HepG2 (cell line): ENCODE measurements at regions not wholly inside any gene's neighbourhood (a gene's known extent, or its start where the extent isn't known, plus 50 kb on each side); places are given as distances from the start of the nearest gene placed in this dataset.
A peak's percentile ranks its signal among the peaks of the same experiment; 100 is the strongest.

Source experiments
- ATAC-seq: fragments of 200-7000 bp; cut with Tn5 transposase; 3 replicates; pipeline ENCODE4 v1.9.1; 2020; ENCODE audit warnings: mild to moderate bottlenecking, moderate library complexity
- BruUV-seq: library from RNA; stranded (reverse); fragments of 400-500 nt; replicated peaks from 2 replicates; lab custom pipeline; 2021; lab: Mats Ljungman, UMichigan
- CTCF ChIA-PET: fragments of 300-600 bp; formaldehyde crosslinking; extraction: SDS; loops from one replicate; lab custom pipeline; 2021; ENCODE audit warnings: low total read pairs, inconsistent platforms, low intra/inter-chr PET ratio; lab: Yijun Ruan, JAX
- POLR2A ChIA-PET: fragments of 350-600 bp; sonication (Branson Sonifier 250); formaldehyde crosslinking; loops from one replicate; lab custom pipeline; 2020; ENCODE audit warnings: antibody characterized with exemption, inconsistent platforms; lab: Yijun Ruan, JAX
- DNase-seq: peaks from one replicate; pipeline ENCODE4 v3.0.0-alpha.2; 2015; ENCODE audit warnings: low spot score
- FAIRE-seq: peaks from 3 replicates; lab custom pipeline; 2011; peaks lifted over from hg19 to GRCh38; lab: Jason Lieb, UNC
- H2AFZ ChIP-seq: one replicate; pipeline ENCODE4 v1.6.1; 2011; ENCODE audit warnings: low read length, inconsistent platforms
- H3K27ac ChIP-seq: fragments of 300-600 bp; 3 replicates; pipeline ENCODE4 v1.8.0; 2011; ENCODE audit warnings: mixed run types, mild to moderate bottlenecking, mixed read lengths, low read length, inconsistent platforms; ENCODE audit not compliant: insufficient read depth; ENCODE audit errors: extremely low read length
- H3K27me3 ChIP-seq, 2 experiments: fragments of 200-600 bp in 1 of 2; 2 replicates in 1 of 2; 3 replicates in 1 of 2; pipeline versions ENCODE4 v1.6.0 to v1.8.0; 2011; ENCODE audit warnings: low read length in 2 of 2, mild to moderate bottlenecking in 2 of 2, moderate library complexity in 2 of 2, inconsistent platforms in 1 of 2; ENCODE audit not compliant: insufficient read depth in 2 of 2, control insufficient read depth in 1 of 2
- H3K36me3 ChIP-seq, 2 experiments: fragments of 200-600 bp in 1 of 2; replicated peaks in 1 of 2; 2 replicates in 1 of 2; 3 replicates in 1 of 2; pipeline versions ENCODE4 v1.5.1 to v1.8.0; 2011; ENCODE audit warnings: low read length in 2 of 2, inconsistent platforms in 1 of 2; ENCODE audit not compliant: insufficient read depth in 2 of 2, control insufficient read depth in 1 of 2
- H3K4me1 ChIP-seq: 2 replicates; pipeline ENCODE4 v1.5.1; 2012; ENCODE audit warnings: low read length, inconsistent platforms; ENCODE audit not compliant: insufficient read depth
- H3K4me2 ChIP-seq: 2 replicates; pipeline ENCODE4 v1.6.0; 2011; ENCODE audit warnings: low read depth, low read length, inconsistent platforms
- H3K4me3 ChIP-seq, 3 experiments: fragments of 200-600 bp in 1 of 3; sonication (generic), shearing (Covaris generic) in 1 of 3; replicated peaks in 1 of 3; 2 replicates each; pipeline ENCODE4 v1.5.1; 2011 to 2016; ENCODE audit warnings: low read length in 3 of 3, inconsistent platforms in 2 of 3, low read depth in 2 of 3, mild to moderate bottlenecking in 2 of 3, control low read depth in 1 of 3, mixed read lengths in 1 of 3; ENCODE audit not compliant: insufficient read depth in 1 of 3
- H3K79me2 ChIP-seq: one replicate; pipeline ENCODE4 v1.6.1; 2011; ENCODE audit warnings: low read length, inconsistent platforms; ENCODE audit not compliant: insufficient read depth
- H3K9ac ChIP-seq: 2 replicates; pipeline ENCODE4 v1.6.0; 2011; ENCODE audit warnings: mild to moderate bottlenecking, low read depth, low read length, inconsistent platforms; ENCODE audit not compliant: insufficient read depth
- H3K9me3 ChIP-seq: 2 replicates; pipeline ENCODE4 v1.5.1; 2012; ENCODE audit warnings: mild to moderate bottlenecking, low read length
- H4K20me1 ChIP-seq: 2 replicates; pipeline ENCODE4 v1.6.0; 2011; ENCODE audit warnings: inconsistent platforms, mild to moderate bottlenecking, low read length, moderate library complexity; ENCODE audit not compliant: insufficient read depth
- E2F1 ChIP-seq: sonication (generic); formaldehyde crosslinking; IDR thresholded peaks from 2 replicates; pipeline ENCODE4 v1.5.0; 2020; ENCODE audit warnings: missing genetic modification reagents
- LCORL ChIP-seq, 2 experiments: fragments of 450-650 bp in 1 of 2; sonication (generic) in 1 of 2; formaldehyde crosslinking in 1 of 2; IDR thresholded peaks; 2 replicates each; pipeline versions ENCODE4 v1.5.0 to v1.6.1; 2017 to 2020; ENCODE audit warnings: antibody characterized with exemption in 1 of 2, missing genetic modification reagents in 1 of 2
- NFKB2 ChIP-seq: sonication (generic); formaldehyde crosslinking; IDR thresholded peaks from 2 replicates; pipeline ENCODE4 v1.4.0; 2020; ENCODE audit warnings: missing genetic modification reagents, borderline replicate concordance
- RXRA ChIP-seq: sonication (generic); formaldehyde crosslinking; IDR thresholded peaks from 2 replicates; pipeline ENCODE4 v1.5.1; 2020; ENCODE audit warnings: missing genetic modification reagents
- SMARCC2 ChIP-seq: fragments of 450-650 bp; IDR thresholded peaks from 2 replicates; pipeline ENCODE4 v1.6.1; 2017; ENCODE audit warnings: antibody characterized with exemption, mild to moderate bottlenecking
- WGBS: methylation state at CpG from one replicate; pipeline ENCODE4 v1.1.6; 2017; ENCODE audit warnings: low lambda C conversion rate; 5-methylcytosine and 5-hydroxymethylcytosine counted together
- in situ Hi-C: cut with HindIII; loops from 2 replicates; pipeline ENCODE4 v1.10.0; 2017; ENCODE audit warnings: low pct_unique_long_range_greater_than_20kb; ENCODE audit not compliant: extremely low pct_ligation_motif_present
- intact Hi-C: fragments of 100-400 bp; cut with micrococcal nuclease; formaldehyde crosslinking; loops from one replicate; pipeline ENCODE4 v1.10.0; 2022; ENCODE audit not compliant: unreplicated experiment
- TF ChIP-seq, protein P1 (sequence below): fragments of 450-650 bp; IDR thresholded peaks from 2 replicates; pipeline ENCODE4 v1.6.1; 2016
- TF ChIP-seq, protein P2 (sequence below): conservative IDR thresholded peaks from 2 replicates; pipeline ENCODE4 v1.6.1; 2018; ENCODE audit warnings: missing genetic modification reagents
- TF ChIP-seq, protein P3 (sequence below): sonication (generic); formaldehyde crosslinking; IDR thresholded peaks from 2 replicates; pipeline ENCODE4 v1.4.0; 2020; ENCODE audit warnings: missing genetic modification reagents, borderline replicate concordance

DNA sequence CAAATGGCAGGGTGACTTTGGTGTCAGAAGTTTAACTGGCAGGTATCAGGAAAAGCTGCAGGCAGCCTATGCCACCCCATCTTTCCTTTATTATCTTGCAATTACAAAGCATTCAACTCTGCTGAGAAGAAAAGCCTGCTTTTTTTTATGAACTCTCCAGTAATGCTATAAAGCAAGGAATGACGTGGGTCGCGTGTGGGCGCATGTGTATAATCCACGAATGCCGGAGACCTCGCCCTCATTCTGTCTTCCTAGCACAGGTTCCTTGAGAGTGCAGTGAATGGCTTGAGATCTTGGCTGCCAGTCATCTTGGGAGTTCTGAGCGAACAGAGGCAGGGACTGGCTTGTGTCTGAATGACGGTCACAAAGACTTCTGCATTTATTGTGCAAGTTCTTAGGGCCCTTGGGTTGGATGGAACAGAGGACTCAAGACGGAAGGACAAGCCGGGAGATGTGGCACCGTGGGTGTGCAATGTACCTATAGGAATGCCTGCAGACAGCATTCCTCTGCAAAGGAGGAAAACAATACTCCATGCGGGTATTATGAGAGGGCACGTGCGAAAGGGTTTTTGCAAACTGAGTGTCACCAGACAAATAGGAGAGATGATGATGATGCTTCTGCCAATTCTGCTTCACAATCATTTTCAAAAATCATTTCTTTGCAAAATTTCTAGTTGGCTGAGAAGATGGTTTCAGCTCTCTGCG is 96.1 kb upstream of the ELAC2 start:
- in situ Hi-C loops: no loop called here
- BruUV-seq: no TSS peak
- no peak overlapping the region for H2AFZ ChIP-seq
- TF ChIP-seq LCORL (IDR thresholded peaks at IDR 0.05) (no peak), LCORL (CRISPR knock-in tag; IDR thresholded peaks at IDR 0.05) (no peak)
- TF ChIP-seq, protein P1, sequence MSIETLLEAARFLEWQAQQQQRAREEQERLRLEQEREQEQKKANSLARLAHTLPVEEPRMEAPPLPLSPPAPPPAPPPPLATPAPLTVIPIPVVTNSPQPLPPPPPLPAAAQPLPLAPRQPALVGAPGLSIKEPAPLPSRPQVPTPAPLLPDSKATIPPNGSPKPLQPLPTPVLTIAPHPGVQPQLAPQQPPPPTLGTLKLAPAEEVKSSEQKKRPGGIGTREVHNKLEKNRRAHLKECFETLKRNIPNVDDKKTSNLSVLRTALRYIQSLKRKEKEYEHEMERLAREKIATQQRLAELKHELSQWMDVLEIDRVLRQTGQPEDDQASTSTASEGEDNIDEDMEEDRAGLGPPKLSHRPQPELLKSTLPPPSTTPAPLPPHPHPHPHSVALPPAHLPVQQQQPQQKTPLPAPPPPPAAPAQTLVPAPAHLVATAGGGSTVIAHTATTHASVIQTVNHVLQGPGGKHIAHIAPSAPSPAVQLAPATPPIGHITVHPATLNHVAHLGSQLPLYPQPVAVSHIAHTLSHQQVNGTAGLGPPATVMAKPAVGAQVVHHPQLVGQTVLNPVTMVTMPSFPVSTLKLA: peak; percentile 63
- H4K20me1 ChIP-seq: no peaks in the 10 kb centered on the region
- POLR2A ChIA-PET: no interaction called here
- WGBS: 40% methylated on average over 16 of the region's 16 CpGs
- no peaks in the 10 kb centered on the region for H3K9me3 ChIP-seq
- no peaks in the 10 kb centered on the region for H3K79me2 ChIP-seq
- no peak overlapping the region for H3K9ac ChIP-seq
- ATAC-seq (no peak), DNase-seq (no peak), FAIRE-seq (no peak)
- CTCF ChIA-PET: no interaction called here
- H3K4me1 ChIP-seq: peaks cover 7% of the 10 kb centered on the region; the same call in 1 of the 2 replicates
- no peak overlapping the region for H3K4me3 ChIP-seq
- H3K27ac ChIP-seq: no peak overlapping the region
- intact Hi-C loops: no loop called here
- H3K27me3 ChIP-seq: peaks cover 0 to 17% of the 10 kb centered on the region in 2 experiments; a peak in 3 of 5 replicates
- H3K36me3 ChIP-seq: no peaks in the 10 kb centered on the region
- H3K4me2 ChIP-seq: no peak overlapping the region

GRCh38 chr17:13107676-13108235 is 89.9 kb upstream of the ELAC2 start:
- intact Hi-C loops: no loop called here
- no peaks in the 10 kb centered on the region for H4K20me1 ChIP-seq
- H3K79me2 ChIP-seq: no peaks in the 10 kb centered on the region
- no TSS peak for BruUV-seq
- in situ Hi-C loops: no loop called here
- H2AFZ ChIP-seq: no peak overlapping the region
- peaks cover 35% of the 10 kb centered on the region for H3K4me1 ChIP-seq
- no peak for ATAC-seq
- 63% methylated on average over 12 of the region's 12 CpGs for WGBS
- H3K27me3 ChIP-seq: peaks cover 0 to 6% of the 10 kb centered on the region in 2 experiments; a peak in 1 of 5 replicates
- H3K9me3 ChIP-seq: no peaks in the 10 kb centered on the region; the same call in 1 of the 2 replicates
- ChIA-PET POLR2A (interaction anchor here (1.5 kb wide), 1 partner anchor 90 kb away, joined by 9 read pairs; the partner anchor contains the start of gene ELAC2), CTCF (no interaction called here)
- no peak for DNase-seq
- H3K9ac ChIP-seq: no peak overlapping the region
- FAIRE-seq: no peak
- no peak overlapping the region for H3K27ac ChIP-seq
- H3K36me3 ChIP-seq: no peaks in the 10 kb centered on the region
- no peak overlapping the region for H3K4me3 ChIP-seq
- no peak overlapping the region for H3K4me2 ChIP-seq
- TF ChIP-seq, protein P2, sequence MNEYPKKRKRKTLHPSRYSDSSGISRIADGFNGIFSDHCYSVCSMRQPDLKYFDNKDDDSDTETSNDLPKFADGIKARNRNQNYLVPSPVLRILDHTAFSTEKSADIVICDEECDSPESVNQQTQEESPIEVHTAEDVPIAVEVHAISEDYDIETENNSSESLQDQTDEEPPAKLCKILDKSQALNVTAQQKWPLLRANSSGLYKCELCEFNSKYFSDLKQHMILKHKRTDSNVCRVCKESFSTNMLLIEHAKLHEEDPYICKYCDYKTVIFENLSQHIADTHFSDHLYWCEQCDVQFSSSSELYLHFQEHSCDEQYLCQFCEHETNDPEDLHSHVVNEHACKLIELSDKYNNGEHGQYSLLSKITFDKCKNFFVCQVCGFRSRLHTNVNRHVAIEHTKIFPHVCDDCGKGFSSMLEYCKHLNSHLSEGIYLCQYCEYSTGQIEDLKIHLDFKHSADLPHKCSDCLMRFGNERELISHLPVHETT (CRISPR knock-in tag): no peak
- no peak for TF ChIP-seq RXRA (CRISPR knock-in tag)
- TF ChIP-seq SMARCC2: no peak
- TF ChIP-seq, protein P3, sequence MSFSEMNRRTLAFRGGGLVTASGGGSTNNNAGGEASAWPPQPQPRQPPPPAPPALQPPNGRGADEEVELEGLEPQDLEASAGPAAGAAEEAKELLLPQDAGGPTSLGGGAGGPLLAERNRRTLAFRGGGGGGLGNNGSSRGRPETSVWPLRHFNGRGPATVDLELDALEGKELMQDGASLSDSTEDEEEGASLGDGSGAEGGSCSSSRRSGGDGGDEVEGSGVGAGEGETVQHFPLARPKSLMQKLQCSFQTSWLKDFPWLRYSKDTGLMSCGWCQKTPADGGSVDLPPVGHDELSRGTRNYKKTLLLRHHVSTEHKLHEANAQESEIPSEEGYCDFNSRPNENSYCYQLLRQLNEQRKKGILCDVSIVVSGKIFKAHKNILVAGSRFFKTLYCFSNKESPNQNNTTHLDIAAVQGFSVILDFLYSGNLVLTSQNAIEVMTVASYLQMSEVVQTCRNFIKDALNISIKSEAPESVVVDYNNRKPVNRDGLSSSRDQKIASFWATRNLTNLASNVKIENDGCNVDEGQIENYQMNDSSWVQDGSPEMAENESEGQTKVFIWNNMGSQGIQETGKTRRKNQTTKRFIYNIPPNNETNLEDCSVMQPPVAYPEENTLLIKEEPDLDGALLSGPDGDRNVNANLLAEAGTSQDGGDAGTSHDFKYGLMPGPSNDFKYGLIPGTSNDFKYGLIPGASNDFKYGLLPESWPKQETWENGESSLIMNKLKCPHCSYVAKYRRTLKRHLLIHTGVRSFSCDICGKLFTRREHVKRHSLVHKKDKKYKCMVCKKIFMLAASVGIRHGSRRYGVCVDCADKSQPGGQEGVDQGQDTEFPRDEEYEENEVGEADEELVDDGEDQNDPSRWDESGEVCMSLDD (CRISPR knock-in tag): no peak
- no peak for TF ChIP-seq E2F1 (CRISPR knock-in tag)
- no peak for TF ChIP-seq NFKB2 (CRISPR knock-in tag)
